ENCODE measurements at regions not wholly inside any gene's neighbourhood (a gene's known extent, or its start where the extent isn't known, plus 50 kb on each side); places are given as distances from the start of the nearest gene placed in this dataset.

GRCh38 chr21:20611008-20611407 is 387.2 kb upstream of the NCAM2 start:
- Histone ChIP-seq H3K9me3 (ENCODE audit: control insufficient read depth, insufficient read depth, low read depth, low read length) (no peaks in the 10 kb centered on the region), H3K27me3 (ENCODE audit: control insufficient read depth, insufficient read depth, low read length) (no peaks in the 10 kb centered on the region), H3K4me3 (ENCODE audit: low read depth in 2 of 2, low read length in 2 of 2) (no peak overlapping the region), H3K27ac (ENCODE audit: low read length) (no peak overlapping the region), H3K36me3 (ENCODE audit: control insufficient read depth, insufficient read depth, low read length) (no peaks in the 10 kb centered on the region), H3K4me1 (ENCODE audit: control insufficient read depth, insufficient read depth, low read length) (no peaks in the 10 kb centered on the region)
- TF ChIP-seq POLR2AphosphoS5 (IDR thresholded peaks at IDR 0.05; ENCODE audit: low read depth, low read length) (no peak), TCF7L2 (IDR thresholded peaks at IDR 0.05; ENCODE audit: low read depth, low read length) (no peak)
- TF ChIP-seq, protein P1, sequence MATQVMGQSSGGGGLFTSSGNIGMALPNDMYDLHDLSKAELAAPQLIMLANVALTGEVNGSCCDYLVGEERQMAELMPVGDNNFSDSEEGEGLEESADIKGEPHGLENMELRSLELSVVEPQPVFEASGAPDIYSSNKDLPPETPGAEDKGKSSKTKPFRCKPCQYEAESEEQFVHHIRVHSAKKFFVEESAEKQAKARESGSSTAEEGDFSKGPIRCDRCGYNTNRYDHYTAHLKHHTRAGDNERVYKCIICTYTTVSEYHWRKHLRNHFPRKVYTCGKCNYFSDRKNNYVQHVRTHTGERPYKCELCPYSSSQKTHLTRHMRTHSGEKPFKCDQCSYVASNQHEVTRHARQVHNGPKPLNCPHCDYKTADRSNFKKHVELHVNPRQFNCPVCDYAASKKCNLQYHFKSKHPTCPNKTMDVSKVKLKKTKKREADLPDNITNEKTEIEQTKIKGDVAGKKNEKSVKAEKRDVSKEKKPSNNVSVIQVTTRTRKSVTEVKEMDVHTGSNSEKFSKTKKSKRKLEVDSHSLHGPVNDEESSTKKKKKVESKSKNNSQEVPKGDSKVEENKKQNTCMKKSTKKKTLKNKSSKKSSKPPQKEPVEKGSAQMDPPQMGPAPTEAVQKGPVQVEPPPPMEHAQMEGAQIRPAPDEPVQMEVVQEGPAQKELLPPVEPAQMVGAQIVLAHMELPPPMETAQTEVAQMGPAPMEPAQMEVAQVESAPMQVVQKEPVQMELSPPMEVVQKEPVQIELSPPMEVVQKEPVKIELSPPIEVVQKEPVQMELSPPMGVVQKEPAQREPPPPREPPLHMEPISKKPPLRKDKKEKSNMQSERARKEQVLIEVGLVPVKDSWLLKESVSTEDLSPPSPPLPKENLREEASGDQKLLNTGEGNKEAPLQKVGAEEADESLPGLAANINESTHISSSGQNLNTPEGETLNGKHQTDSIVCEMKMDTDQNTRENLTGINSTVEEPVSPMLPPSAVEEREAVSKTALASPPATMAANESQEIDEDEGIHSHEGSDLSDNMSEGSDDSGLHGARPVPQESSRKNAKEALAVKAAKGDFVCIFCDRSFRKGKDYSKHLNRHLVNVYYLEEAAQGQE (IDR thresholded peaks at IDR 0.05; ENCODE audit: insufficient read depth in 1 of 2, low read depth in 2 of 2, low read length in 1 of 2), result no peak
- in situ Hi-C loops (cut with HindIII; ENCODE audit: low pct_unique_long_range_greater_than_20kb, low sequenced_read_pairs) (no loop called here), intact Hi-C loops (cut with micrococcal nuclease; ENCODE audit: unreplicated experiment) (no loop called here)
- DNase-seq (ENCODE audit: low read depth, low spot score), result no peak
- ATAC-seq, result no peak
- ChIA-PET CTCF (no interaction called here), POLR2A (no interaction called here)
- BruUV-seq (replicated peaks), result no TSS peak

DNA sequence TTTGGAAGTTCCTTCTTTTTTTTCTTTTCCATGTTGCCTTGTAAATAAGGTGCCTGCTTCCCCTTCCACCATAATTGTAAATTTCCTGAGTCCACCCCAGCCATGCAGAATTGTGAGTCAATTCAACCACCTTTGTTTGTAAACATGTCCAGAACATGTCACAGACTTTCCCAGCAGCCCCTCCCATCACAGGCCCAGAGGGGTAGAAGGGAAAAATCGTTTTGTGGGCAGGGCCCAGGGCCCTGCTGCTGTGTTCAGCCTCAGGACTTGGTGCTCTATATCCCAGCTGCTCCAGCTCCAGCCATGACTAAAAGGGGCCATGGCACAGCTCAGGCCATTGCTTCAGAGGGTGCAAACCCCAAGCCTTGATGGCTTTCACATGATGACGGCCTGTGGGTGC is 384.6 kb upstream of the NCAM2 start:
- in situ Hi-C loops (cut with HindIII; ENCODE audit: low pct_unique_long_range_greater_than_20kb, low sequenced_read_pairs), result no loop called here
- ChIA-PET CTCF (no interaction called here), POLR2A (no interaction called here)
- no peak for TF ChIP-seq TCF7L2 (IDR thresholded peaks at IDR 0.05; ENCODE audit: low read depth, low read length)
- no peak for TF ChIP-seq POLR2AphosphoS5 (IDR thresholded peaks at IDR 0.05; ENCODE audit: low read depth, low read length)
- TF ChIP-seq SIN3A (IDR thresholded peaks at IDR 0.05; ENCODE audit: borderline replicate concordance, insufficient read depth, low read depth, low read length), result no peak
- TF ChIP-seq, protein P2, sequence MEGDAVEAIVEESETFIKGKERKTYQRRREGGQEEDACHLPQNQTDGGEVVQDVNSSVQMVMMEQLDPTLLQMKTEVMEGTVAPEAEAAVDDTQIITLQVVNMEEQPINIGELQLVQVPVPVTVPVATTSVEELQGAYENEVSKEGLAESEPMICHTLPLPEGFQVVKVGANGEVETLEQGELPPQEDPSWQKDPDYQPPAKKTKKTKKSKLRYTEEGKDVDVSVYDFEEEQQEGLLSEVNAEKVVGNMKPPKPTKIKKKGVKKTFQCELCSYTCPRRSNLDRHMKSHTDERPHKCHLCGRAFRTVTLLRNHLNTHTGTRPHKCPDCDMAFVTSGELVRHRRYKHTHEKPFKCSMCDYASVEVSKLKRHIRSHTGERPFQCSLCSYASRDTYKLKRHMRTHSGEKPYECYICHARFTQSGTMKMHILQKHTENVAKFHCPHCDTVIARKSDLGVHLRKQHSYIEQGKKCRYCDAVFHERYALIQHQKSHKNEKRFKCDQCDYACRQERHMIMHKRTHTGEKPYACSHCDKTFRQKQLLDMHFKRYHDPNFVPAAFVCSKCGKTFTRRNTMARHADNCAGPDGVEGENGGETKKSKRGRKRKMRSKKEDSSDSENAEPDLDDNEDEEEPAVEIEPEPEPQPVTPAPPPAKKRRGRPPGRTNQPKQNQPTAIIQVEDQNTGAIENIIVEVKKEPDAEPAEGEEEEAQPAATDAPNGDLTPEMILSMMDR (IDR thresholded peaks at IDR 0.05), result no peak
- H3K36me3 ChIP-seq (ENCODE audit: control insufficient read depth, insufficient read depth, low read length), result no peaks in the 10 kb centered on the region
- BruUV-seq (replicated peaks), result no TSS peak
- H3K9me3 ChIP-seq (ENCODE audit: control insufficient read depth, insufficient read depth, low read depth, low read length), result no peaks in the 10 kb centered on the region
- no peak overlapping the region for H3K27ac ChIP-seq (ENCODE audit: low read length)
- no peak for ATAC-seq
- H3K4me3 ChIP-seq (ENCODE audit: low read depth in 2 of 2, low read length in 2 of 2), result no peak overlapping the region
- intact Hi-C loops (cut with micrococcal nuclease; ENCODE audit: unreplicated experiment), result no loop called here
- DNase-seq (ENCODE audit: low read depth, low spot score), result no peak
- no peaks in the 10 kb centered on the region for H3K27me3 ChIP-seq (ENCODE audit: control insufficient read depth, insufficient read depth, low read length)
- no peaks in the 10 kb centered on the region for H3K4me1 ChIP-seq (ENCODE audit: control insufficient read depth, insufficient read depth, low read length)

DNA sequence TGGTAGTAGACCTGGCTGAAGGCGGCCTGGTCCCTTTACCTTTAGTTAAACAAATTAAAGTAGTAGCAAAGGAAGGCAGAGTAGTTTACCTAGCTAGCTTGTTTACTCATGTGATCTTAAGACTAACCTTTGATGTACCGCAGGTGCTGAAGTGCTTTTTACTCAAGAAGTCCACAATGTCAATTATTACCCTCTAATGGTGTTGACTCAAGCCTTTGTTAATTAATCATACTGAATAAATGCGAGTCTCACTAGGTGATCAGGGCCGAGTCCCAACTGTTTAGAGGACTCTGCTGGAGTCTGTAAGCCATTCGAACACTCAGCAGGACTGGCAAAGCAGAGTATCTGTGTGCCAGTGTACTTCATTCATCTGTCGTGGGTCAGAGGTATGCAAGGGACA is 381.1 kb upstream of the NCAM2 start:
- H3K9me3 ChIP-seq (ENCODE audit: control insufficient read depth, insufficient read depth, low read depth, low read length), result no peaks in the 10 kb centered on the region
- CTCF ChIA-PET, result no interaction called here
- BruUV-seq (replicated peaks), result no TSS peak
- in situ Hi-C loops (cut with HindIII; ENCODE audit: low pct_unique_long_range_greater_than_20kb, low sequenced_read_pairs), result no loop called here
- H3K27ac ChIP-seq (ENCODE audit: low read length), result no peak overlapping the region
- TF ChIP-seq POLR2AphosphoS5 (IDR thresholded peaks at IDR 0.05; ENCODE audit: low read depth, low read length) (no peak), SIN3A (IDR thresholded peaks at IDR 0.05; ENCODE audit: borderline replicate concordance, insufficient read depth, low read depth, low read length) (no peak), TCF7L2 (IDR thresholded peaks at IDR 0.05; ENCODE audit: low read depth, low read length) (no peak)
- TF ChIP-seq, protein P2 (IDR thresholded peaks at IDR 0.05), result no peak
- TF ChIP-seq, protein P1 (IDR thresholded peaks at IDR 0.05; ENCODE audit: insufficient read depth in 1 of 2, low read depth in 2 of 2, low read length in 1 of 2), result no peak
- intact Hi-C loops (cut with micrococcal nuclease; ENCODE audit: unreplicated experiment), result no loop called here
- H3K36me3 ChIP-seq (ENCODE audit: control insufficient read depth, insufficient read depth, low read length), result no peaks in the 10 kb centered on the region
- DNase-seq (ENCODE audit: low read depth, low spot score) (no peak), ATAC-seq (no peak)
- no peaks in the 10 kb centered on the region for H3K4me1 ChIP-seq (ENCODE audit: control insufficient read depth, insufficient read depth, low read length)
- POLR2A ChIA-PET, result no interaction called here
- no peaks in the 10 kb centered on the region for H3K27me3 ChIP-seq (ENCODE audit: control insufficient read depth, insufficient read depth, low read length)
- H3K4me3 ChIP-seq (ENCODE audit: low read depth in 2 of 2, low read length in 2 of 2), result no peak overlapping the region
